DOHH2 (cell line): ENCODE measurements at regions not wholly inside any gene's neighbourhood (a gene's known extent, or its start where the extent isn't known, plus 50 kb on each side); places are given as distances from the start of the nearest gene placed in this dataset.

ENCODE experiments used
- H3F3A ChIP-seq: fragments of 200-600 bp; sonication (generic), shearing (Covaris generic); 2 replicates; pipeline ENCODE4 v1.6.0; 2016; ENCODE audit warnings: antibody characterized with exemption, mild to moderate bottlenecking; ENCODE audit not compliant: control insufficient read depth, insufficient read depth
- H3K27ac ChIP-seq: fragments of 200-600 bp; sonication (generic); 2 replicates; pipeline ENCODE4 v1.5.1; 2014; ENCODE audit warnings: low read depth, mild to moderate bottlenecking, low read length, moderate library complexity
- H3K27me3 ChIP-seq: fragments of 200-600 bp; sonication (generic); 2 replicates; pipeline ENCODE4 v1.6.1; 2014; ENCODE audit warnings: mild to moderate bottlenecking, low read length, mixed read lengths; ENCODE audit not compliant: control insufficient read depth
- H3K36me3 ChIP-seq: fragments of 200-600 bp; sonication (generic); 2 replicates; pipeline ENCODE4 v1.6.1; 2014; ENCODE audit warnings: mild to moderate bottlenecking, low read length, moderate library complexity, mixed read lengths; ENCODE audit not compliant: control insufficient read depth
- H3K4me1 ChIP-seq: fragments of 200-600 bp; sonication (generic); 2 replicates; pipeline ENCODE4 v1.6.1; 2014; ENCODE audit warnings: mild to moderate bottlenecking, low read length, mixed read lengths; ENCODE audit not compliant: control insufficient read depth
- H3K4me2 ChIP-seq: fragments of 200-600 bp; sonication (generic); 2 replicates; pipeline ENCODE4 v1.6.0; 2014; ENCODE audit warnings: mild to moderate bottlenecking, low read length, moderate library complexity
- H3K4me3 ChIP-seq: fragments of 200-600 bp; sonication (generic); 2 replicates; pipeline ENCODE4 v1.5.1; 2014; ENCODE audit warnings: mild to moderate bottlenecking, low read length, mixed read lengths
- H3K79me2 ChIP-seq: fragments of 200-600 bp; sonication (generic); 2 replicates; pipeline ENCODE4 v1.6.1; 2014; ENCODE audit warnings: mild to moderate bottlenecking, low read length, mixed read lengths; ENCODE audit not compliant: control insufficient read depth
- H3K9me2 ChIP-seq: fragments of 200-600 bp; sonication (generic); replicated peaks from 2 replicates; pipeline ENCODE4 v1.6.1; 2014; ENCODE audit warnings: mild to moderate bottlenecking, low read length, mixed read lengths; ENCODE audit not compliant: control insufficient read depth
- H3K9me3 ChIP-seq: fragments of 200-600 bp; sonication (generic); 2 replicates; pipeline ENCODE4 v1.6.1; 2014; ENCODE audit warnings: antibody characterized with exemption, low read length, mixed read lengths; ENCODE audit not compliant: control insufficient read depth, insufficient read depth
- H4K20me1 ChIP-seq: fragments of 200-600 bp; sonication (generic); 2 replicates; pipeline ENCODE4 v1.6.0; 2014; ENCODE audit warnings: low read depth, mild to moderate bottlenecking, antibody characterized with exemption, low read length, moderate library complexity; ENCODE audit not compliant: control insufficient read depth, insufficient read depth
- CTCF ChIP-seq: fragments of 200-600 bp; sonication (generic); IDR thresholded peaks from one replicate; pipeline ENCODE4 v1.5.1; 2014; ENCODE audit warnings: antibody characterized with exemption, mild to moderate bottlenecking, low read depth, low read length; ENCODE audit not compliant: poor library complexity, severe bottlenecking
- EZH2phosphoT487 ChIP-seq: fragments of 200-600 bp; sonication (generic); IDR thresholded peaks from 2 replicates; pipeline ENCODE4 v1.6.1; 2017; ENCODE audit warnings: borderline replicate concordance, mild to moderate bottlenecking, antibody characterized with exemption, low read length, moderate library complexity, mixed read lengths

DNA sequence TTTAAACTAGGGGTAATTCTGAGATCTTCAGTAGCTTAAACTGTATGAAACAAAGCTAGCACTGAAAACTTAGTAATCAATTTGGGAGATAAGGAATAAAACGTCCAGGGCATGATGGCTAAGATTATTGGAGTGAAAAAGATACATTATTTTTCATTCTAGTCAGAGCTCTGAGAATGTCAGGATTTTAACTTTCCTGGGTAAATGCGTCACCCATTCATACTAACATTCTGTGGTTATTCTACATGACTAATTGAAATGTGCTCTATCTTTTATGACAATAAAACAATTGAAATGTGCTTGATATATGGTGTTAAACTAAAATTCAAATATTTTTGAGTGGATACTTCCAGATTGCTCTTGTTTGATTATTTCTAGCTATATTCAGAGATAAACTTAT lies 626.0 kb downstream of the EDEM1 start:
- no peaks in the 10 kb centered on the region for H3F3A ChIP-seq
- no peaks in the 10 kb centered on the region for H3K27me3 ChIP-seq
- H3K4me3 ChIP-seq: no peak overlapping the region
- no peak overlapping the region for H3K27ac ChIP-seq
- TF ChIP-seq EZH2phosphoT487 (no peak), CTCF (no peak)
- no peak overlapping the region for H3K4me2 ChIP-seq
- H3K9me2 ChIP-seq: no peaks in the 10 kb centered on the region
- H3K4me1 ChIP-seq: no peaks in the 10 kb centered on the region
- H4K20me1 ChIP-seq: no peaks in the 10 kb centered on the region
- H3K79me2 ChIP-seq: no peaks in the 10 kb centered on the region
- H3K9me3 ChIP-seq: no peaks in the 10 kb centered on the region
- no peaks in the 10 kb centered on the region for H3K36me3 ChIP-seq

DNA sequence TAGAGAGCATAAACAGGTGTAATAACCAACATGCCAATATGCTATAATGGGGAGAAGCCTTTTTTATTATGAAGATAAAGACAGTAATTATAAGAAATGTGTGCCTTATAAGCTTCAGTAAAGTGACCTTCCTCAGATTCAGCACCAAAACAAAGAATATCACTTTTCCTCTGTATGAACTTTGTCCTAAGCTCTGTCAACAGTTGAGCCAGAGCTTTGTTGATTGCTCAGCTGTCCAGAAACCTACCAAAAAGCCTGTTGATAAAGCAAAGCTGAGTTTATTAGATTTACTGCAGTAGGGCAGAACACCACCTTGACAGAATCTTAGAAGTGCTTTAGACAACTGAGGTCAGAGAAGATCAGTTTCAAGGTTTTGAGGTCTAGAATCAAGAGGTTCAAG lies 635.3 kb downstream of the EDEM1 start:
- Histone ChIP-seq H3K4me3 (no peak overlapping the region), H4K20me1 (no peaks in the 10 kb centered on the region), H3K79me2 (no peaks in the 10 kb centered on the region), H3K27me3 (no peaks in the 10 kb centered on the region), H3K36me3 (no peaks in the 10 kb centered on the region), H3K4me1 (no peaks in the 10 kb centered on the region), H3F3A (no peaks in the 10 kb centered on the region), H3K4me2 (no peak overlapping the region), H3K9me3 (no peaks in the 10 kb centered on the region), H3K27ac (no peak overlapping the region), H3K9me2 (no peaks in the 10 kb centered on the region)
- TF ChIP-seq CTCF (no peak), EZH2phosphoT487 (no peak)

GRCh38 chr3:5826467-5826866 lies 639.0 kb downstream of the EDEM1 start:
- no peak overlapping the region for H3K27ac ChIP-seq
- TF ChIP-seq EZH2phosphoT487 (no peak), CTCF (no peak)
- H3K4me1 ChIP-seq: no peaks in the 10 kb centered on the region
- H3K27me3 ChIP-seq: no peaks in the 10 kb centered on the region
- no peaks in the 10 kb centered on the region for H3F3A ChIP-seq
- H4K20me1 ChIP-seq: no peaks in the 10 kb centered on the region
- H3K9me2 ChIP-seq: no peaks in the 10 kb centered on the region
- H3K79me2 ChIP-seq: no peaks in the 10 kb centered on the region
- H3K4me3 ChIP-seq: no peak overlapping the region
- H3K9me3 ChIP-seq: no peaks in the 10 kb centered on the region
- no peaks in the 10 kb centered on the region for H3K36me3 ChIP-seq
- H3K4me2 ChIP-seq: no peak overlapping the region

GRCh38 chr3:5828251-5828650 lies 640.7 kb downstream of the EDEM1 start:
- Histone ChIP-seq H3K9me3 (no peaks in the 10 kb centered on the region), H3K4me1 (no peaks in the 10 kb centered on the region), H3K9me2 (no peaks in the 10 kb centered on the region), H4K20me1 (no peaks in the 10 kb centered on the region), H3K27me3 (no peaks in the 10 kb centered on the region), H3K27ac (no peak overlapping the region), H3K4me2 (no peak overlapping the region), H3K79me2 (no peaks in the 10 kb centered on the region), H3K36me3 (no peaks in the 10 kb centered on the region), H3F3A (no peaks in the 10 kb centered on the region), H3K4me3 (no peak overlapping the region)
- TF ChIP-seq CTCF: no peak
- no peak for TF ChIP-seq EZH2phosphoT487
